Mucosa of rectum (tissue), 2 donors: ENCODE measurements at regions not wholly inside any gene's neighbourhood (a gene's known extent, or its start where the extent isn't known, plus 50 kb on each side); places are given as distances from the start of the nearest gene placed in this dataset.

Source experiments
- H3K27ac ChIP-seq, 2 donors: one replicate each; pipeline ENCODE4 v1.7.0; 2013; ENCODE audit warnings: inconsistent platforms in 2 of 2, low read depth in 2 of 2, low read length in 2 of 2
- H3K27me3 ChIP-seq, 2 donors: one replicate each; pipeline ENCODE4 v1.7.0; 2013; ENCODE audit warnings: low read length in 2 of 2; ENCODE audit not compliant: control insufficient read depth in 2 of 2, insufficient read depth in 2 of 2
- H3K36me3 ChIP-seq, 2 donors: one replicate each; pipeline ENCODE4 v1.7.0; 2013; ENCODE audit warnings: low read length in 2 of 2; ENCODE audit not compliant: control insufficient read depth in 2 of 2, insufficient read depth in 2 of 2
- H3K4me1 ChIP-seq, 2 donors: one replicate each; pipeline ENCODE4 v1.7.0; 2013; ENCODE audit warnings: low read length in 2 of 2, mild to moderate bottlenecking in 1 of 2; ENCODE audit not compliant: control insufficient read depth in 2 of 2, insufficient read depth in 2 of 2
- H3K4me3 ChIP-seq, 2 donors: one replicate each; pipeline ENCODE4 v1.7.0; 2013; ENCODE audit warnings: low read length in 2 of 2
- H3K9ac ChIP-seq, 2 donors: one replicate each; pipeline ENCODE4 v1.7.0; 2013; ENCODE audit warnings: low read length in 2 of 2, low read depth in 1 of 2, mild to moderate bottlenecking in 1 of 2
- H3K9me3 ChIP-seq, 2 donors: one replicate each; pipeline ENCODE4 v1.7.0; 2013; ENCODE audit warnings: low read length in 2 of 2; ENCODE audit not compliant: control insufficient read depth in 2 of 2
- donor health status: healthy.
- donor health status: Normal muscosa, but diverticular disease.

DNA sequence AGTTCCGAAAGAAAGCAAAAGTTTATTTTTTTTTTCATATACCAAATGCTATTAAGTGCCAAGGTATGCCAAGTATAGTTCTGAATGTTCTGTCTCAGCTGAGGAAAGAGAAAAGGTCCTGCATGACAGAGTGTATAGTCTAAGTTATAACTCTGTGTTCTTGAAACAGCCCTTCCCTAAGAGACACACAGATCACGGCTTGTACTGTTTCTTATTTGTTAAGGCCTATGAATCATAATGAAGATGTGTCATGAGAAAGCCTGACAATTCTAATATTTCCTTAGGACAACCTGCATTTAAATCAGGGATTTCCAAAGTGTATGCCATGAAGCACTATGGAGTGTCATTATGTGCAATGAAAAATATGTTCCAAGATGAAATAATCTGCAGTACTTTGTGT, 538.7 kb upstream of the CDH4 start:
- Histone ChIP-seq H3K9me3 (no peaks in the 10 kb centered on the region), H3K4me3 (no peak overlapping the region), H3K27me3 (no peaks in the 10 kb centered on the region), H3K27ac (no peak overlapping the region), H3K4me1 (no peaks in the 10 kb centered on the region), H3K9ac (no peak overlapping the region), H3K36me3 (no peaks in the 10 kb centered on the region)

DNA sequence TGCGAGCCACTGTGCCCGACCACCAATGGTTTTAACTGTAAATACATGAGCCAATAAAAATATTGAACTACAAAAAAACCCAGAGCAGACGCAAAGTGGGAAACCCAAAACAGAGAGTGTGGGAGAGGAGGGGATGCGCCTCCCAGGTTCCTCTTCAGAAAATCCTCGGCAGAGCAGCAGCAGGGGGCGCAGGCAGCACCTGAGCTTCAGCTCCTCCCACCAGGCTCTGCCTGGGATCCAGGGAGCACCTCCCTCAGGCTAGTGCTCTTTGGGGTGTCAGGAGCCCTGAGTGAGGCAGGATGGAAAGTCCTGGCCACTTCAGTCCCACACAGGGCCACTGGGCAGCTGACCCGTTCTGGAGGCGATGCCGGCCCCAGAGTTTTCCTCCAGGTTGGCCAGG, 536.9 kb upstream of the CDH4 start:
- H3K9ac ChIP-seq = no peak overlapping the region
- H3K4me1 ChIP-seq = no peaks in the 10 kb centered on the region
- no peak overlapping the region for H3K27ac ChIP-seq
- no peaks in the 10 kb centered on the region for H3K27me3 ChIP-seq
- H3K9me3 ChIP-seq = no peaks in the 10 kb centered on the region
- H3K36me3 ChIP-seq = no peaks in the 10 kb centered on the region
- H3K4me3 ChIP-seq = no peak overlapping the region

DNA sequence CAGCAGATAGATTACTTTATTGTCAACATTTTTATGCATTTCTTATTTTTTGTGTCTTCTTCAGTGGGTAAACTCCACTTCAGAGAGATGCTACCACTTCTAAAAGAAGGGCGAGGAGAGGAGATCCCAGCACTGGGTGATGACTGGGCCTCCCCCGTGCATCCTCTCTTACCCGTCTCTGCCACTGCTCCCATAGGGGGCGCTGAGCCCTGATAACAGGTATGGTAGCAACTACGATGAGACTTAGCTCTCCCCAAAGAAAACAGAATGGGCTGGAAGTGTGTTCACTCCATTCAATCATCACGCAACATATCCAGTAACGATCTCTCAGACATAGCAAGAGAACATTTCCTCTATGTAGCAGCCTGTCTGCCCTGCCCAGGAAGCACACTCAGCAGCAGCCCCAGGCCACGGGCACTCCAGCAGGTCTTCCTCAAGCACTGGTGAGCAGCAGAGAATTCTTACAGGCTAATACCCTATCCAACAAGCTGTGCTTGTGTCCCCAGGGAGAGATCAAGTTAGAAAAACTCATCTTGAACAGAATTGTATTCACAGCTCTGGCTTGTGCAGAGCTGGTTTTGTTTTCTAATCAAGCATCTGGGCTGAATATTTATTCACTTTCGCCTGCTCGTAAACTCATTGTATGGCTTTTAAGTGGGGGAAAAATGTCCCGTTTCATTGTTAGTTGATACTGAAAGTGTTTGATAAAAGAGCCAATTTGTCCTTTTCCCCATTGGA, 533.1 kb upstream of the CDH4 start:
- H3K9me3 ChIP-seq = no peaks in the 10 kb centered on the region
- no peaks in the 10 kb centered on the region for H3K36me3 ChIP-seq
- no peak overlapping the region for H3K9ac ChIP-seq
- no peak overlapping the region for H3K27ac ChIP-seq
- no peaks in the 10 kb centered on the region for H3K4me1 ChIP-seq
- no peaks in the 10 kb centered on the region for H3K27me3 ChIP-seq
- H3K4me3 ChIP-seq = no peak overlapping the region

DNA sequence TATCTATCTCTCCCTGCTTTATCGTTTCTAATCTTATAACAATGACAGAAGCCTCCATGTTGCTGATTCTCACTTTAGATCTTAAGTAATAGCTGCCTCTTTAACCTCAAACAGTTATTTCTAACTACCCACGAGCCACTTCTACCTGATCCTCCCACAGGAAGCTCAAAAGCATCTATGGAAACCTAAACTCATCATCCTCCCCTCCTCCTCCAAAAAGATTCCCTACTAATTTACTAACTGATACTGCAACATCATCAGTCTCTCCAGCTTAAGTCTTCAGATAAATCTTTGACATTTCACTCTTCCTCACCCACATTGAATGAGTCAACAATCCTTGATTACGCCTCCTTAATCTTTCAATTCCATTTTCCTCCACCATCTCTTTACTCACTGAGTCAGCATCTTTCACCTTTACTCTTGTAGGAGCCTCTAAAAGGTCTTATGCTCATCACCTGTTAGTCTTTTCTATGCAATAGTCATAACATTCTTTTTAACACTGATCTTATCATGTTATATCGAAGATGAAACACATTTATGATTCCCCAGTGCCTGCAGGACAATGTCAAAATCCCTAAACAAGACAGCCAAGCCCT, 526.7 kb upstream of the CDH4 start:
- no peaks in the 10 kb centered on the region for H3K27me3 ChIP-seq
- H3K27ac ChIP-seq = no peak overlapping the region
- H3K9ac ChIP-seq = no peak overlapping the region
- H3K4me1 ChIP-seq = no peaks in the 10 kb centered on the region
- no peaks in the 10 kb centered on the region for H3K9me3 ChIP-seq
- no peak overlapping the region for H3K4me3 ChIP-seq
- H3K36me3 ChIP-seq = no peaks in the 10 kb centered on the region

DNA sequence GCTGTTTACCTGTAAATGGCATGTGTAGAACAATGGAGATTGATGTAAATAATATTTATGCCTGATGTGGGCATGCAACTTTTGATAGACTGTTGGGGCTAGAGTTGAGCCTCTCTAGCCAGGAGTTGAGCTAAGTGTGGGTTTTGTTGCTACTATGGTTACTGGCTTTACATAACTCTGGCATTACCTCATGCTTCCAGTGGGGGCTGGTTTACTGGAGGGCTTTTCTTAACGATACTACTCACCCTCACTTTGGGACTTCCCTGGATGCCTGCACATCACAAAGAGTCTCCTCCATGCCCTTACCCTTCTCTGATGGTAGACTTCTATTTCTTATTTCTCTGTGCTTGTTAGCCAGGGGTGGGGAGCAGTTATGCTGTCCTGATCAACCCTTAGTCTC, 524.6 kb upstream of the CDH4 start:
- H3K27ac ChIP-seq = no peak overlapping the region
- H3K9ac ChIP-seq = no peak overlapping the region

DNA sequence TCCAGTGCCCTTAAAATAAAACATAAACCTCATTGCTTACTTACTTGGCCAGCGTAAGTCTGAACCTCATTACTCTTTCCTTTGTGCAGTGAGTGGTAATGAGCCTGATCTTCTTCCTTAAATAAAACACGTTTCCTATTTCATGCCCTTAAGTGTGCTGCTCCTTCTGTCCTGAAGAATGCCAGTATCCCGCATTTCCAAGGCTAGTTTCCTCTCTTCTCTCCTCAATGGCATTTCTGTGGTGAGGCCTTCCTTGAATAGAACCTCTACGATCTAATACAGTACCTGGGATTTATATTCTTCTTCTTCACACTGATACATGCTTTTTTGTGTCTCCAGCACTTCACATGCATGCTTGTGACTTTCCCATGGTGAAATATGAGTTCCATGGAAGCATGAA, 523.4 kb upstream of the CDH4 start:
- no peak overlapping the region for H3K9ac ChIP-seq
- no peaks in the 10 kb centered on the region for H3K27me3 ChIP-seq
- H3K9me3 ChIP-seq = no peaks in the 10 kb centered on the region
- H3K4me3 ChIP-seq = no peak overlapping the region
- no peaks in the 10 kb centered on the region for H3K4me1 ChIP-seq
- no peak overlapping the region for H3K27ac ChIP-seq
- H3K36me3 ChIP-seq = no peaks in the 10 kb centered on the region

More for the DNA sequence above, 524.6 kb upstream of the CDH4 start:
- H3K9me3 ChIP-seq = no peaks in the 10 kb centered on the region
- no peak overlapping the region for H3K4me3 ChIP-seq
- no peaks in the 10 kb centered on the region for H3K36me3 ChIP-seq
- no peaks in the 10 kb centered on the region for H3K27me3 ChIP-seq
- no peaks in the 10 kb centered on the region for H3K4me1 ChIP-seq

DNA sequence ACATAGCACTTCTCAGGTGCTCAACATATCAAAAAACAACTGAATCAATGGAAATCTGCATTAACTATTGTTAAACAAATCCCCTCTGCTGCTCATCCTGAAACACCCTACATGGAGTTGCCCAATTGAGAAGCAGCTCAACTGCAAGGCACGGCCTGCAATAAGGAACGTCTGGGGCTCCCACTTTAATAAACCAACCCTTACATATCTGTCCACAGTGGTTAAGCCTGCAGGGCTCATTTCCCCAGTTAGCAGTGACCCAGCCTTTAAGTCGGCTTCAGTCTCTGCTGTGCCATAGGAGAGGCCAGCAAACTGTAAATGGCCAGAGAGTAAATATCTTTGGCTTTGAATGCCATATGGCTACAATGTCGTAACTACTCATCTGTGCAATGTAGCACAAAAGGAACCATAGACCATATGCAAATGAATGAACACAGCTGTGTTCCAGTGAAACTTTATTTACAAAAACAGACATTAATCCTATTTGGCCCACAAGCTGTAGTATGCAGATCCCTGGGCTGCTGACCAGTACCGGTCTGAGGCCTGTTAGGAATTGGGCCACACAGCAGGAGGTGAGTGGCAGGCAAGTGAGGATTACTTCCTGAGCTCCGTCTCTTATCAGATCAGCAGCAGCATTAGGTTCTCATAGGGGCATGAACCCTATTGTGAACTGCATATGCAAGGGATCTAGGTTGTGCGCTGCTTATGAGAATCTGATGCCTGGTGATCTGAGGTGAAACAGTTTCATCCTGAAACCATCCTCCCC, 522.7 kb upstream of the CDH4 start:
- H3K27me3 ChIP-seq = no peaks in the 10 kb centered on the region
- H3K36me3 ChIP-seq = no peaks in the 10 kb centered on the region
- H3K4me3 ChIP-seq = no peak overlapping the region
- no peak overlapping the region for H3K27ac ChIP-seq
- no peaks in the 10 kb centered on the region for H3K9me3 ChIP-seq
- H3K4me1 ChIP-seq = no peaks in the 10 kb centered on the region
- no peak overlapping the region for H3K9ac ChIP-seq

DNA sequence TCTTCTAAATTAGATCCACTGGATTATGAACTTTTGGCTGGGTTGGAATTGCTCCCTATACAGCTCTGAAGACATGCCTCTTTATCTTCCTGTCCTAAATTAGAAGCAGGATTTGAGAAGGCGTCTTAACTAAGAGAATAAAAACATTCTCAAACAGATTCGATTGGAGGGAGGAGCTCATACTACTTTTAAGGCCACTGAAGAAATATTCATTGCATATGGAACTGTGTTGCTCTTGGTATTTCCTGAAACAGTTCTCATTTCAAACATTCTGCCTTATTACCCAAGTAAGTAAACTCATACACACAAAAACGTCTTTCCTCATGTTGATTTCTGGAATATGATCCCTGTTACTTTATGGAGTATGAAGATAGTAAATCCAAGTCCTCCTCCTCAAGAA, 519.7 kb upstream of the CDH4 start:
- H3K9me3 ChIP-seq = no peaks in the 10 kb centered on the region
- H3K27me3 ChIP-seq = no peaks in the 10 kb centered on the region

DNA sequence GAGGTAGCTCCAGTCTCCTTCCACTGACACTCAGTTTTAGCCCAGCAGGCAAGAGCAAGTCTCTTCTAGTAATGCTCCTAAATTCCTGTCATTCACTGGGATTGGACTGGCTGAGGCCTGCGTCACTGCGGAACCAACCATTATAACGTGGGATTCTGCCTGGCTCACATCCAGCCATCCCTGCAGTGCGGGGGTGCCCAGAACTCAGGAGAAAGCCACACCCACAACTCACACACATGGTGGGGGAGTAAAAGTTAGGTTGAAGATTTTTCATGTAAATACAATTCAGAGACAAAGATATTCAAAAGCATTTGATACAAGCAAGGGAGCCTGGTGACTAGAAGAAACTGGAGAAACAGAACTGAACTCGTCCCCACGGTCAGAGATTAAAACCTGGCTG, 504.0 kb upstream of the CDH4 start:
- H3K27me3 ChIP-seq = no peaks in the 10 kb centered on the region

More for the DNA sequence above, 519.7 kb upstream of the CDH4 start:
- Histone ChIP-seq H3K36me3 (no peaks in the 10 kb centered on the region), H3K9ac (no peak overlapping the region), H3K4me3 (no peak overlapping the region), H3K4me1 (no peaks in the 10 kb centered on the region), H3K27ac (no peak overlapping the region)

DNA sequence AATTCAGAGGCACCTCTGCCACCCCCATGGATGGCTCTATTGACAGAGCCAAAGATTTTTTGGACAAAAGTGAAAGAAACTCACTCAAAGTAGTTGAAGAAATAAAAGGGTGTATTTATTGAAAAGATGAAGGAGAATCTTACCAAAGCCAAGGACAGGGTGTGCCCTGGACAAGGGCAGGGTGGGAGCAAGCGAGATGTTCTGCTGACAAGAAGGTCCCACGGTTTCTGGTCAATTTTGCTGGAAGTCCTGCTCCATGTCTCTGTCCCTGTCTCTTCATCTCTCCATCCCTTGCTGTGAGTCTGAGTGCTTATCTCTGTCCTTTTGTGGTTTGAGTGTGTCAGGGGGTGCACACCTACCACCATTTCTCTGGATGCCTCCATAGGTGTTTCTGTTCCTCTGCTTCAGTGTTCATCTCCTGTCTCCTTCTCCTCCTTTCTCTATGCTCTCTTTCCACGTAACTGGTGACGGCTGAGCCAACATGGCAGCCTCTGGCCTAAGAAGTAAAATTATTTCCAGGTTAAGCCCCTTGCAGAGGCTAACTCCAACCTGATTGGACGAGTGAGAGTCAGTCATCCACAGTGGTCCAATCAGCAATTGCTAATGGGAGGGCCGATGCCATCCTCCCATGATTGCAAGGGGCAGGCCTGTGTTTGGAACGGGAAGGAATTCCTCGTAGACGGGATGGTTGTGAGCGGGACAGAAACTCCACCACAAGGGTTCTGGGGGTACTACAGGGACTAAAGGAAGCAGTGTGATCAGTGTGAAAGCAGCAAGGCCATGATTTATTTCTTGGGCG, 502.1 kb upstream of the CDH4 start:
- H3K9me3 ChIP-seq = peaks cover 0 to 5% of the 10 kb centered on the region in 2 donors
- H3K9ac ChIP-seq = no peak overlapping the region
- H3K27me3 ChIP-seq = no peaks in the 10 kb centered on the region
- H3K36me3 ChIP-seq = no peaks in the 10 kb centered on the region
- no peaks in the 10 kb centered on the region for H3K4me1 ChIP-seq
- H3K4me3 ChIP-seq = no peak overlapping the region
- H3K27ac ChIP-seq = no peak overlapping the region

More for the DNA sequence above, 504.0 kb upstream of the CDH4 start:
- Histone ChIP-seq H3K36me3 (no peaks in the 10 kb centered on the region), H3K9ac (no peak overlapping the region), H3K4me1 (no peaks in the 10 kb centered on the region), H3K4me3 (no peak overlapping the region), H3K27ac (no peak overlapping the region), H3K9me3 (peaks cover 0 to 2% of the 10 kb centered on the region in 2 donors)
